Stimulated activated CD4-positive, alpha-beta T cell treated with anti-CD3 and anti-CD28 coated beads, Interleukin-1b, Interleukin-23, amount 100 ng/mL, for 24 hours (primary cell): ENCODE measurements at regions not wholly inside any gene's neighbourhood (a gene's known extent, or its start where the extent isn't known, plus 50 kb on each side); places are given as distances from the start of the nearest gene placed in this dataset.

Experiments
- DNase-seq, 4 experiments: peaks; one replicate each; pipeline ENCODE4 v3.0.0-alpha.2; 2020; ENCODE audit warnings: low read depth in 4 of 4, low spot score in 1 of 4

DNA sequence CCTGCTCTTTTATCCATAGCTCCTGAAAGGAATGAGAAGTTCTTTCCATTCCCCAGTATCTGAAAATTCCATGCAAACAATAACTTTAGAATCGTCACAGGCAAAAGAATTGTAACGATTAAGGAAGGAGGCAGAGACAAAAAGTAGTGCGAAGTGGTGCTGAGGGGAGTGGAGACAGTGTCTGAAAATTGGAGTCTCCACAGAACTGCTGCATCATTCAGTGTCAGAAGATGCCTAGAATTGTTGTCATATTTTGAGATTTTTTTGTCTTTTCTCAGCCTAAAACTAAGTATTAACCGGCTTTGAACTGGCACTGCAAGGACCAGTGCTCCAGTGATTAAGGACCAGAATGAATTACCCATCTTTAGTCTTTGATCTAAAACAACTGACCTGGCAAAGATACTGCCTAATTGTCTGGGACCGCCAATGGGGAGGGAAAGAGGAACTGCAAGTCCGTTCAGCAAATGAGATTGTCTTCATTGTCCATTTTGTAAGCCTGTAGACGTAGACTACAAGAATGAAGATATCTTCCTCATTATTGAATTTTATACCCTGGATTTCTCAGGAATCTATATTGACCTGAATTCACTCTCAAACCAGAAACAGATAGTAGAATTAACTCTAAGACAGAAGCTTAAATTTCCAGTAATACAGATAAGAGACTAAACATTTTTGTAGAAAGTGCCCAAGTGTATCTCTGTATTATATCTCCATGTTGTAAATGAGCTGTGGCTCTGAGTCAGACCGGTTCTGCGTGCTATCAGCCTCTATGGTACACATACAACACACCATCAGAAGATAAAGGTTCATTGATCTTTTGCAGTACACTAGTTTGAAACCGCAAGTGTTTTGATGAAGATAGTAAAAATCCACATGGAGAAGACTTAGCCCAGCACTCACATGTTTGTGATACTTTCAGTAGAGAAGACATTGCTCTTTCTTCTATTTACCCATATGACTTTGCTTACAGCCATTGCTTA lies 293.2 kb downstream of the EFNB2 start:
- no peak for DNase-seq

DNA sequence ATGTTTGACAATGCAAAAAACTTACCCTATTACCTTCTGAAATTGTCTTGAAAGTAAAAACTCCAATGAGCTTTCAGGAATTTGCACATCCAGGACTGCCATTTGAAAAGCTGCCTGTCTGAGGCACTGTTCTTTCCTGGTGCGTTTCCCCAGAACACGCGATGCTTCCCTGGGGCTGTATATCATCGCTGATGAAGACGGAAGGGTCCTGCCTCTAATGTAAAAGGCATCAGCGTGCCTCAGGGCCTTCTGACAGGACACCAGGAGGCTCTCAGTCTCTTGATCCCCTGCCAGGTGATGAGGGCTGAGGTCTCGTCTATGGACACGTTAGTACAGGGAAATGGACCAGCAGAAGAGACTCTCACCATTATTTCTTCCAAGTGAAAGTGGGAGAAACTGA lies 296.8 kb downstream of the EFNB2 start:
- no peak for DNase-seq

DNA sequence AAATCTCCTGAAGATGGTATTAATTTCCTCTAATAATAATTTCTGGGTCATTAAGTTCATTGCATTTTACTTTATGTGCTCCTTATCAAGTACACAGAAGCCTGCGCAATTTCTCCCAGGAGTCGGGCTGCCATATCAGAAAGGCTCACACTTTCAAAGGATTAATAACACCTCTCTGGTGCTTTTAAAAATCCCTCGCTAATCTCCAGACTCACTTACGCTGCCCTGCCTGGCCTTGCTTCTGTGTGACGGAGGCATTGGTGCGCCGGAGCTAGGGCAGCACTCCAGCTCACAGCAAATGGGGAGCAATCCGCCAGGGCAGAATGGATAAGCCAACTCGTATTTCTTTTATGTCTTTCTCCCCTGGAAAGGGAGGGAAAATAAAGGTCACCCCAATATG lies 300.8 kb downstream of the EFNB2 start:
- no peak for DNase-seq

DNA sequence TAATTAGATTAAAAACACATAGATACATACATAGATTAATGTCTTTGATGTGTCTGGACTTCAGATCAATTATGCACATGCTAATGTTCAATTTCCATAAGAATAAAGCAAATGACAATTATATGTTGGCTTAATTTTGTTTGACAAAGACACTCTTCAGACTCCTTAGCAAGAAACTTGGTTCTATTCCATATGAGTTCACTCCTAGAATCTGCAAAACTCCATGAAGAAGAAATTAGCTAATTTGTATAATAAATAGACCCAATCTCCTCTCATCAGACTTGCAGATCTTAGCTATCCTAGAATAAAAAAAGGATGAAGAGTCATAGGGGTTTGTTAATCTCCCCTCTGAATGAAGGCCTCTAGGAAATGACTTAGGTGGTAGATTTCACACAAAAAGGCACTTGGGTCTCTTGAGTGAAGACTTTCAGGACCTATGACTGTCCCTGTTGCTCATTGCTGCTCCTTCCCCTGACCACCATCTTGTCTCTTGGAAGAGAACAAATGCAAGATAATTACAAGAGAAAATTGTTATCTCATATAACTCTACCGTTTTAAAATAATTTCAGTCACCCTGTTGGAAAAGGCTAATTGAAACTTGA lies 302.2 kb downstream of the EFNB2 start:
- no peak for DNase-seq

GRCh38 chr13:106232681-106233080 lies 302.8 kb downstream of the EFNB2 start:
- DNase-seq = no peak

DNA sequence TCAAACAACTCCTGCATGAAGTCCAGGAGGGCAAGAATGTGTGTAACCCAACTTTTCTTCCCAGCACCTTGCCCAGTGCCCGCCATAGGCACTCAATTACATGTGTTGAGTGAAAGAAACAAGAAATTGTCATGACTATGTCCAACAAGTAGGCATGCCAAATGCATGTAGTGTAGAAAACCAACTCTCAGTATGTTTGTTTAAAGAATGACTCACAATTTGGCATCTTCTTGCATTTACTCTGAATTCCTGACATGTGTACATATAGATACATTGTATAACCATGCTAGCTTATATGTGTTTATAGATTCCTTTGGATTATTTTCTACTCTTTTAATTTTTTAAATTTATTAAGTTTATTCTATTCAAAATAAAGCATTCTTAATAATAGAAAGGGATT lies 305.0 kb downstream of the EFNB2 start:
- DNase-seq = no peak

GRCh38 chr13:106225126-106225525 lies 310.3 kb downstream of the EFNB2 start:
- no peak for DNase-seq

DNA sequence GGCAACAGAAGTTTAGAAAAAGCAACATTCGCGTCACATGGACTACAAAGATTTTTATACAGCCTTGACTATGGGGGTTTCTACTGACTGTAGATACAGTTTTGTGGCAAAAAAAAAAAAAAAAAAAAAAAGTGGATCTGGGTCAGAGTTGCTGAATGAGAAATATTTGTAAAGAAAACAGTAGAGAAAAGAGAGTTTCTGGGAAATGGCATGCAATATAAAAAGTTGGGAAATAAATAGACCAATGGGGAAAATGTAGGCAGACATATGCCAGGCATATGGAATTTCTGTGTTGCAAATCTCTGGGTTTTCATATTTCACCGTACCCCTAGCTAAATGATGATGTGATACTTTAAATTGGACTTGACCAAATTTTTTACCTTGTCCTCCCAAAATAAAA lies 315.3 kb downstream of the EFNB2 start:
- DNase-seq = no peak

DNA sequence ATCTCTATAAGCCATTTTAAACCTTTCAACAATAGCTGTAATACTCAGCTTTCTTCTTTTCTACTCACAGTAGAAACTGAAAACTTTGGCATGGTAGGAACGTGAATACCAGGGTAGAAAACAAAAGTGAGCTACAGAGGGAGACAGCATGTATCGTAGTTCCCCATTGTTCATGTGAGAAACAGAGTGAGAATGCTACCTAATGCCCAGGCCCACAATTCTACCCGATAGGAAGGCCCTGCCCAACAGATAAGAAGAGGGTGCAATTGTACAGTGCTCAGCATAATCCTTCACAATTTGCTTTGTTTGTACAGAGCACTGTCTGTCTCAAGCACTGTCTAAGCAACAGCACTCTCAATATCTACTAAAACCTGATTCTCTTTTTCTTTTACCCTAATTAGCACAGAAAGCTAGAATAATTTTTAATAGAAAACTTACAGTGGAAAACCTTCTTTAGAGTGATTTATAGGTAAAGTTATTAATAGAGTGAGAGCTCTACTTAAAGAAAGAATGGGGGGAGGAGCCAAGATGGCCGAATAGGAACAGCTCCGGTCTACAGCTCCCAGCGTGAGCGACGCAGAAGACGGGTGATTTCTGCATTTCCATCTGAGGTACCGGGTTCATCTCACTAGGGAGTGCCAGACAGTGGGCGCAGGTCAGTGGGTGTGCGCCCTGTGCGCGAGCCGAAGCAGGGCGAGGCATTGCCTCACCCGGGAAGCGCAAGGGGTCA lies 322.3 kb downstream of the EFNB2 start:
- no peak for DNase-seq

DNA sequence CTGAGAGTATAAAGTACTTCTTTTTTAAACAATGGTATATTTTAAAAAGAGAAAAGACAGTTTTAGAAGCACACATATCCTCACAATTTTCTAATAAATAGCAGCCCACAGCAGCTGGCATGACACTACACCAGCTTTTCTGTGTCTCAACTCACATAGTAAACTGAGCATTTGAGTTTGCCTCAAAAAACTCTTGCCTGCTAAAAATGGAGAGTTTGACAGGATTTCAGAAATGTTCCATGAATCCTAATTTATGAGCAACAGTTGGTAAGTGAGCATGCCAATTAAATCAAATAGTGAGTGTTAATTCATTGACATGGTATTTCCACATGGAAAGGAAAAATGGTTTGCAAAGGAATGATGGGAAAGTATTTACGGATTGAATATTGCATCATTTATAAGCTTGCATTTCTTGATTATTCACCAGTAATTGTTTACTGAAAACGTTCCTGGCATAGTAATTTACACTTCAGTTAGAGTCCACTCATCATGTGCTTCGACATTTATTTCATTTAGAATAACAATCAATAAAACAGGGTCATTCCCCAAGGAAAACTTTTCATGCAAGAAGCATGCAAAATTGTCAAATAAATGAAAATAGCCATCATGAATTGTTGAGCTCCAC lies 323.0 kb downstream of the EFNB2 start:
- DNase-seq = no peak

GRCh38 chr13:106210324-106210723 lies 325.1 kb downstream of the EFNB2 start:
- DNase-seq = no peak

DNA sequence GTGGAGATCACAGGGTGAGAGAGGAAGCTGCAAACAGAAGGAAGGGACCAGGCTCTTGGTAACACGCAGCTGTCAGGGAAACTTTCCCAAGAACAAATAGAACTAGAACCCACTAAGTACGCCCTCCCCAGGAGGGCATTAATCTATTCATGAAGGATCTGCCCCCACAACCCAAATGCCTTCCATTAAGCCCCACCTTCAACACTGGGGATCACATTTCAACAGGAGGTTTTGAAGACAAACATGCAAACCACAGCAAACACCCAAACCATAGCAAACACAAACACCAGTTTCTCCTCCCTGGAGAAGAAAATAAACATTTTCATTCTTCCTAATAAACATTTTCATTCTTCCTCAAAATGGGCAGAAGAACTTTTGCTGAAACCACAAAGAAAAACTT lies 329.6 kb downstream of the EFNB2 start:
- DNase-seq = no peak

DNA sequence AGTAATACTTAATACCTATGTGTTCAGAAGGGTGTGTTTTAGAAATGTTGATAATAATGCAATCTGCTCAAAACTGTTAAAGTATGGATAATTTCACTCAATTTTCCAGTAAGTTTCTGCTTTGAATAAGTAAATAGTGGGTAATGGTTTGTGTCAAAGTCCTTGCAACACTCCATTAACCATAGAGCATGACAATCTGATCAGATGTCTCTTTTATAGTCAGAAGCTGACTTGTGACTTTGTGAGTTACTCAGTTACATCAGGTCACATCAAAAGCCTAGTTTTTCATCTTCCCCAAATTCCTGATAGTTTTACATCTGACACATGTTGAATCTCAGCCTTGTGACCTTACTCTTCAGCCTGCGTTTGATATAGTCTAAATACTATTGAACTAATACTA lies 338.0 kb downstream of the EFNB2 start:
- DNase-seq = no peak

- no peak for DNase-seq
Measured at GRCh38 chr13:106187501-106188095, 347.9 kb downstream of the EFNB2 start.

DNA sequence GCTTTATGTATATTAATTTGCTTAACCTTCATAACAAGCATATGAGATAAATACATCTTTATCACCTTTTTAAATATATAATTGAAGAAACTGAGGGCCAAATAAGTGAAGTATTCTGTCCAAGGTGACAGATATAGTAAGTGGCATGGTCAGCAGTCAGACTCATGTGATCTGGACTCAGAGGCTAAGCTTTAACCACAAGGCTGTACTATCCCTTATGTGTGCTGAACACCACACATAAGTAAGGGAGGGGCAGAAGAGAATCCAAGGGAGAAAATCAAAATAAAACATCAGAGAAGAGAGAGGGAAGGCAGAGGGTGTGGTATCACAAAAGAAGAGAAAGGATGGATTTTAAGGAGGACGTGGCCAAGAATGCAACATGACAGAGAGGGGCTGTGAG lies 348.4 kb downstream of the EFNB2 start:
- DNase-seq = no peak

- DNase-seq = no peak
Measured at GRCh38 chr13:106186366-106187030, 349.0 kb downstream of the EFNB2 start.

DNA sequence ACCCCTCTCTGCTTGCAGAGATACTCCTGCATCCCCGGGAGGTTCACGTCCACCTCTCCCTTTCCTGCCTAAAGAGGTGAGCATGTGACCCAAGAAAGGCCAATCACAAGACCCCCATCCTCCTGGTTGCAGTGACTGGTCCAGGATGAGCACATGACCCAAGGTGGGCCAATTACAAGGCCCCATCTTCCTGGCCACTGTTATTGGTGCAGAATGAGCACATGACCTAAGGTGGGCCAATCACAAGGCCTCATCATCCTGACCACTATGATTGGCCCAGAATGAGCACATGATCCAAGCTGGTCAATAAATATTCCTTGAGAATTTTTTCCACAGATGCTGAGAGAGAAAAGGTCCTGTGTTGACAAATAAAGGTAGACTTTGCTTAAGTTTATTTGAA lies 350.7 kb downstream of the EFNB2 start:
- no peak for DNase-seq

DNA sequence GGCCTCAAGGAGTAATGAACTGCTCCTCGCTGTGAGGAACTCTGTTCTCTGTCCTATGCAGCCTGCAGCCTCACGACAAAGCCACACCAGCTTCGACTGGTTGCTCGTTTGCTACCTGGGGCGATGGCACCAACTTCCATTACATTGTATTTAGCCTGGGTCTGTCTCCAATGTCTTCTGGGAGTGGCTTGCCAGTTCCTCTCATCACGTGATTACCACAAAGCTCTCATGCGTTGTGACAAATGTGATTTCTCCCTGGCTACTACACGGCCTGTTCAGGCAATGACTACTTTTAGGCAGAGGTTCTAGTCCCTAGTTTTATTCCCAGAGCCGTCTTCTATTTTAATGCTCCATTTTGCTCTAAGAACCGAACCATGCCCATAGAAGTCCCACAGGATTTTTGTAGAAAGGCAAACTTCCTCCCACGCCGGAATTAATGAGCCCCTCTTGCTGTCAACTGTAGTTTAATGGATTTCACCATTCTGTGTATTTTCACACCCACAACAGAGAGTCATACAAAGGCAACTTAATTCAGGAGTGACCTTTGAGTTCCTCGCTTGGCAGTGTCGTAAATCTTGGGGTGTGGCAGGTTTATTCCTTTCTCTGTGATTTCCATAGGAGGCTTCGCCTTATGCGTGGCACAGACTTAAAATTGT lies 351.9 kb downstream of the EFNB2 start:
- DNase-seq = no peak

DNA sequence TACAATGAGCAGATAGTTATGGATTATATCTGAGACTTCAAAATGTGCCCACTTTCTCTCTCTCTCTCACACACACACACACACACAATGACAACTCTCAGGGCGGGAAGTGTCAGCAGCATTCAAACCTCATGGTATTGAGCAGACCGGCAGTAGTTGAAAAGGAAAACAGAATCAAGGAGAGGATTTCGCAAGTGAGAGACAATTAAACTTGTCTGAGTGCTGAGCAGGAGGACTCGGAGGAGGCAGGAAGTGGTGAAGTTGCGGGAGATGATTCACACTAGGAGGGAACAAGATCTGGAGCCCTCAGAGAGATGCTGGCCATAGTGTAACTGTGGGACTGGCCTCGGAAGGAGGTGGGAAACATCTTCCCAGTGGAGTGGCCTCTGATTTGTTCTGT lies 353.1 kb downstream of the EFNB2 start:
- no peak for DNase-seq

DNA sequence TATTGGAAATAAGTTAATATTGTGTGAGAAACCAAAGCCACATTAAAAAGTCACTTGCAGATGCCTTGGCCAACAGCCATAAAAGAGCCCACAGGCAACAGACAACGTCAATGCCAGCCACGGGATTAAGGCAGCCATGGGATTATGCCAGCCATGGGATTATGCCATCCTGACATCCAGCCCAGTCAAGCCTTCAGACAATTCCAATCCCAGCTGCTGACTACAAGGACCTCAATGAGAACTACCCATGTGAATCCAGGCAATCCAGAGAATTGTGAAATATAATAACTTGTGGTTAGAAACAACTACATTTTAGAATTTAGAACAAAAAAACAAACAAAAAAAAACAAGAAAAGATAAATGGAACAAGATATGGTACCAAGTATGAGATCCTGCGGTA lies 356.6 kb downstream of the EFNB2 start:
- DNase-seq = no peak
